GM12872 (cell line): ENCODE measurements at regions not wholly inside any gene's neighbourhood (a gene's known extent, or its start where the extent isn't known, plus 50 kb on each side); places are given as distances from the start of the nearest gene placed in this dataset.

ENCODE experiments used
- TF ChIP-seq, protein P1 (sequence below): IDR thresholded peaks from 3 replicates; pipeline ENCODE4 v1.5.1; 2011; ENCODE audit warnings: low read depth, mild to moderate bottlenecking, low read length, moderate library complexity; ENCODE audit not compliant: insufficient read depth

DNA sequence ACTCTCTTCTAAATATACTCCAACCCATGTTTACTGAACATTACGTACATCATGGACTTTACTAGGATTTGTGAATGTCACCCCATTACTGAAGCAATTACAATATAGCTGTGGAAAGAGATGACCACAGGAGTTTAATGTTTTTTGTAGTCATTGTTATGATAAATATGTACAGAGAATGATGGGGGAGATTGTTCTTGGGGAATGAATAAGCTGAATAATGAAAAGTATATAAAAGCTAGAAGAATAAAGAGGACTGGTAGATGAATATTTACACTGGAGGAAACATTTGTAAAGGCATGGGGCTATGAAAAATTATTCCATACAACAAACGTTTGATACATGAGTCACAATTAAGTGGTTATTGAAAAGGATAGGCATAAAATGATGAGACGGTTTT, 340.9 kb downstream of the SEMA3D start:
- TF ChIP-seq, protein P1, sequence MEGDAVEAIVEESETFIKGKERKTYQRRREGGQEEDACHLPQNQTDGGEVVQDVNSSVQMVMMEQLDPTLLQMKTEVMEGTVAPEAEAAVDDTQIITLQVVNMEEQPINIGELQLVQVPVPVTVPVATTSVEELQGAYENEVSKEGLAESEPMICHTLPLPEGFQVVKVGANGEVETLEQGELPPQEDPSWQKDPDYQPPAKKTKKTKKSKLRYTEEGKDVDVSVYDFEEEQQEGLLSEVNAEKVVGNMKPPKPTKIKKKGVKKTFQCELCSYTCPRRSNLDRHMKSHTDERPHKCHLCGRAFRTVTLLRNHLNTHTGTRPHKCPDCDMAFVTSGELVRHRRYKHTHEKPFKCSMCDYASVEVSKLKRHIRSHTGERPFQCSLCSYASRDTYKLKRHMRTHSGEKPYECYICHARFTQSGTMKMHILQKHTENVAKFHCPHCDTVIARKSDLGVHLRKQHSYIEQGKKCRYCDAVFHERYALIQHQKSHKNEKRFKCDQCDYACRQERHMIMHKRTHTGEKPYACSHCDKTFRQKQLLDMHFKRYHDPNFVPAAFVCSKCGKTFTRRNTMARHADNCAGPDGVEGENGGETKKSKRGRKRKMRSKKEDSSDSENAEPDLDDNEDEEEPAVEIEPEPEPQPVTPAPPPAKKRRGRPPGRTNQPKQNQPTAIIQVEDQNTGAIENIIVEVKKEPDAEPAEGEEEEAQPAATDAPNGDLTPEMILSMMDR, result no peak

DNA sequence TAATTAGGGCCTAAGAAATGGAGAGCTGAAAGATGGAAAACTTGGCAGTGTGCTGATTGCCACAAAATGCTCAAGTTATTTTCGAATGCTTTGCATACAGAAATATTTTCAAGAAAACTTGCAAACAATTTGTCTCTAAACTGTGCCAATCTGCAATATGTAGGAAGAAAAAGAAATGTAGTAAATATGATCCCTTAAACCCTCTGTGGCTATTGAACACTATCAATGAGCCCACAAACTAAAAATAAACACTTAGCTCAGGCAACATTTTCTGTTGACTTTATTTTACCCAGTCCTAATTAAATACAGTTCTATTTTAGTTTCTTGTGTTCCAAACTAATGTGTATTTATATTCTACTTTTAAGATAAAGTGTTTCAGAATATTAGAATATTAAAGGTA, 342.1 kb downstream of the SEMA3D start:
- TF ChIP-seq, protein P1, result no peak

DNA sequence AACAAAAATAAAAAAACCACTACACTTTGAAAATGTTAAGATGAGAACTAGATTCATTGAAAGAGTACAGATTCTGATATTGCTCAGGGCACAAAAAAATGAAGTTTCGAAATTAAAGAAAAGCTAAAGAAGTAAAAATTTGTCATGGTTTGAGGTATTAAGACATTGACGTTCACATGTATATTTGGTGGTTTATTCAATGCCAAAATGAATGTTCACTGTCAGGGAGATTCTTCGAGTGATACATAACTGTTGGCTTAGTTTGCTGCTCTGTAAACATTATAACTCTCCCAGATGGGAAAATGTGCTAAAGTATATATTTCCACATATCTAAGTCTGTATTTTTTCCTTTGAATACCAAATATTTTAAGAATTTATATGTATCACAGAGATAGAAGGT, 345.0 kb downstream of the SEMA3D start:
- TF ChIP-seq, protein P1, result no peak

DNA sequence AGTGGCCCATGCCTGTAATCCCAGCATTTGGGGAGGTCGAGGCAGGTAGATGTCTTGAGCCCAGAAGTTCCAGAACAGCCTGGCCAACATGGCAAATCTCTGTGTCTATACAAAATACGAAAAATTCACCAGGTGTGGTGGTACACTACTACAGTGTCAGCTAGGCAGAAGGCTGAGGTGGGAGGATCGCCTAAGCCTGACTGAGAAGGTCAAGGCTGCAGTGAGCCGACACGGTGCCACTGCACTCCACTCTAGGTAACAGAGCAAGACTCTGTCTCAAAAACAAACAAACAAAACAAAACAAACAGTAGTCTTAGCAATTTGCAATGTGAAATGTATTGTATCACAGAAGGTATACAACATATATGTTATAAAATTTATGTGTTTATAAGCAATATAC, 348.0 kb downstream of the SEMA3D start:
- TF ChIP-seq, protein P1, result no peak

DNA sequence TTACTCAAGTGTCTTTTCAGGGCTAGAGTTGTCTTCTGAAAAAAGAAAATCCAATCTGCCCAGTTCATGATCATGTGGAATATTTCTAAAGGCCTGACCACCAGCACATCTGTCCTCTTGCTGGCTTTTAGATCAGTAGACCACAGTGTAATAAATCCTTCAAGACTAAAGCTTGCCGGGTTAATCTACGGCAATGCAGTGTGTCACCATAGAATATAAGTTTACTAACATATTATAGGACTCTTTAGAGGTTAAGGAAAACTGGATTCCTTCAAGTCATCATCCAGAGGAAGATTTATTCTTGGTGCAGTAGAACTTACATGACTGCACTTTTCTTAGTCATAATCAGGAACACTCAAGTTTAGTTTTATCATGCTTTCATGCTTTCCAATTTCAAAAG, 349.5 kb downstream of the SEMA3D start:
- TF ChIP-seq, protein P1, result no peak

DNA sequence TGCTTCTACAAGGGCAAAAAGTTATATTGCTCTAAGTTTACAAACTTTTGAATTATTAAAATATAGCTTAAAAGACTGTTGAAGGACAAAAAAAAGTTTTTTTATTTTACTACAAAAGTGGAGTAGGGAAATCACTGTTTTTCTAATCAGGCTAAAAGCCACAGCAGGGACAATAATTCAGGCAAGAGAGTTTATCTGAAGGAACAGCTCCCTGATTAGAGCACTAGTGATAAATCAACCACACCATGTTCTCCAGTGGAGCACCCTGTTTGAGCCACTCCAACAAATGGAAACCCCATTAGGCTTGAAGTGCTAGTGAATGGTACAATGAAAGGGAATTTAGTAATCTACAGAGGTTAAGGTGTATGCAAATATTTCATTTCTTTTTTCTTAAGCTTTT, 357.1 kb downstream of the SEMA3D start:
- TF ChIP-seq, protein P1, result no peak

DNA sequence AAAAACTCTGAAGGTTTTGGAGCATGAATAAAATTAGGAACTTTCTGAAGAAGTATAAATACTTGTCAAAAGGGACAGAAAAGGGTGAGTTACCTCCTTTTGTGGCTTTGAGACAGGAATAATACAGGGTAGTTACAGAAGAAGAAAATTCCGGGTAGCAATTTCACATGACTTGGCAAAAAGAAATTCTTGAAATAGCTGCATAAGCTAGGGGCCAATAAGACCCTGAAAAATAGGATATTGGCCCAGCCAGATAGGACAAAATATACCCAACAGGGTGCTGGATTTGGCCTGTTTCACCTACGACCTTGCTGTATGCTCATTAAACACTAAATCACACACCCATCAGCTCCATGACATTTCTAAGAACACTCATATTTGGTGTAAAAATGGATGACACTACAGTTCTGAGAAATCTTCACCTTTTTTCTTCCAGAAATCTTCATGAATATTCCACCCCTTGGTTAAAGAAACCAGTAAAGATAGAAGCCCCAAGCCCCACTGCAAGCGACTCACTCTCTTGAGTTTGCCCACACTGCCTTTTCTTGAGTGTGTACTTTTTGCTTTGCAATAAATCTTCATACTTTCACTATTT, 362.7 kb downstream of the SEMA3D start:
- TF ChIP-seq, protein P1, result no peak

DNA sequence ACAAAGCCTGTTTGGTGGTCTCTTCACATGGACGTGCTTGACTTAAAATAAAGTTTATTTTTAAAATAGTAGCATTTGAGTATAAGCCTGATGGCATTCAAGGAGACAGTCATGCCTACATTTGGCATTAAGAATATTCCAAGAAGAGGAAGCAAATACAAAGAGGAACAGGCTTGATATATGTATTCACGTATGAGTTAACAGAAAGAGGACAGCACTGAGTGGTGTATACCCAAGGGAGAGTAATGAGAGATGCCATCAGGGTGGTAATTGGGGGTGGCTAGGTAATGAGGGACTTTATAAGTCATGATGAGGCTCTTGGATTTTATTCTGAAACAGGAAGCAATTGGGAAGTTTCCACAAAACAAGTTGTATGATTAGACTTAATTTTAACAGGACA, 363.3 kb downstream of the SEMA3D start:
- TF ChIP-seq, protein P1, result no peak
